HCT116 (cell line): ENCODE measurements at regions not wholly inside any gene's neighbourhood (a gene's known extent, or its start where the extent isn't known, plus 50 kb on each side); places are given as distances from the start of the nearest gene placed in this dataset.

ENCODE experiments used
- CTCF ChIP-seq, 3 experiments: fragments of 200-600 bp in 1 of 3; sonication (generic) in 1 of 3; IDR thresholded peaks in 2 of 3; conservative IDR thresholded peaks in 1 of 3; 2 replicates each; pipeline ENCODE4 v1.5.1; 2012 to 2017; ENCODE audit warnings: low read depth in 2 of 3, low read length in 2 of 3, antibody characterized with exemption in 1 of 3, borderline replicate concordance in 1 of 3, control low read depth in 1 of 3, mild to moderate bottlenecking in 1 of 3, mixed read lengths in 1 of 3, mixed run types in 1 of 3, moderate library complexity in 1 of 3; ENCODE audit not compliant: insufficient read depth in 1 of 3
- EZH2 ChIP-seq: fragments of 200-600 bp; sonication (generic); IDR thresholded peaks from 2 replicates; pipeline ENCODE4 v1.6.1; 2017; ENCODE audit warnings: antibody characterized with exemption, mixed run types
- POLR2A ChIP-seq: IDR thresholded peaks from 2 replicates; pipeline ENCODE4 v1.7.0; 2011; ENCODE audit warnings: borderline replicate concordance; ENCODE audit not compliant: insufficient read depth, insufficient read length; ENCODE audit errors: extremely low read depth
- TCF7L2 ChIP-seq: IDR thresholded peaks from 2 replicates; pipeline ENCODE4 v1.7.0; 2011; ENCODE audit warnings: borderline replicate concordance, inconsistent platforms; ENCODE audit not compliant: insufficient read depth, insufficient read length; ENCODE audit errors: extremely low read depth

- no peak for TF ChIP-seq CTCF (IDR thresholded peaks at IDR 0.05 in 2 of 3, conservative IDR thresholded peaks at IDR 0.05 in 1 of 3; ENCODE audit: borderline replicate concordance in 1 of 3, insufficient read depth in 1 of 3, low read depth in 2 of 3, low read length in 2 of 3)
- no peak for TF ChIP-seq EZH2
- no peak for TF ChIP-seq POLR2A
- no peak for TF ChIP-seq TCF7L2
Observed at GRCh38 chr3:171533702-171534101, 73.5 kb upstream of the TNIK start.
